Vagina (tissue), 2 donors: ENCODE measurements at regions not wholly inside any gene's neighbourhood (a gene's known extent, or its start where the extent isn't known, plus 50 kb on each side); places are given as distances from the start of the nearest gene placed in this dataset.

Source experiments
- DNase-seq, 2 donors: peaks; one replicate each; pipeline ENCODE4 v3.0.0-alpha.2; 2017; ENCODE audit errors: extremely low spot score in 2 of 2
- H3K27ac ChIP-seq: fragments of 200-600 bp; sonication (generic); one replicate; pipeline ENCODE4 v1.5.1; 2019
- H3K27me3 ChIP-seq: fragments of 200-600 bp; sonication (generic); one replicate; pipeline ENCODE4 v1.5.1; 2019
- H3K36me3 ChIP-seq, 2 donors: fragments of 200-600 bp; sonication (generic); one replicate each; pipeline ENCODE4 v1.5.1; 2017 to 2019
- H3K4me1 ChIP-seq: fragments of 200-600 bp; sonication (generic); one replicate; pipeline ENCODE4 v1.5.1; 2019
- H3K4me3 ChIP-seq, 2 donors: fragments of 200-600 bp; sonication (generic); 1 replicate in 1 of 2; 2 replicates in 1 of 2; pipeline ENCODE4 v1.5.1; 2016 to 2019
- H3K9me3 ChIP-seq: fragments of 200-600 bp; sonication (generic); one replicate; pipeline ENCODE4 v1.5.1; 2019
- POLR2A ChIP-seq, 2 donors: fragments of 450-650 bp; IDR thresholded peaks; one replicate each; pipeline ENCODE4 v1.6.1; 2017; ENCODE audit warnings: antibody characterized with exemption in 2 of 2, mild to moderate bottlenecking in 2 of 2, moderate library complexity in 2 of 2
- POLR2AphosphoS5 ChIP-seq, 2 donors: sonication (generic); formaldehyde crosslinking; IDR thresholded peaks; one replicate each; pipeline ENCODE4 v1.9.0; 2017; ENCODE audit warnings: antibody characterized with exemption in 2 of 2, mild to moderate bottlenecking in 2 of 2, low read depth in 1 of 2; ENCODE audit not compliant: insufficient read depth in 1 of 2
- intact Hi-C: fragments of 100-400 bp; cut with DNase I; formaldehyde crosslinking; loops from one replicate; pipeline ENCODE4 v1.15.1; 2023
- TF ChIP-seq, protein P1 (sequence below), 3 experiments: fragments of 450-650 bp in 2 of 3; fragments of 200-600 bp in 1 of 3; sonication (generic) in 1 of 3; IDR thresholded peaks; one replicate each; pipeline ENCODE4 v1.5.1; 2017 to 2019; ENCODE audit warnings: antibody characterized with exemption in 3 of 3, mild to moderate bottlenecking in 2 of 3, moderate library complexity in 2 of 3

DNA sequence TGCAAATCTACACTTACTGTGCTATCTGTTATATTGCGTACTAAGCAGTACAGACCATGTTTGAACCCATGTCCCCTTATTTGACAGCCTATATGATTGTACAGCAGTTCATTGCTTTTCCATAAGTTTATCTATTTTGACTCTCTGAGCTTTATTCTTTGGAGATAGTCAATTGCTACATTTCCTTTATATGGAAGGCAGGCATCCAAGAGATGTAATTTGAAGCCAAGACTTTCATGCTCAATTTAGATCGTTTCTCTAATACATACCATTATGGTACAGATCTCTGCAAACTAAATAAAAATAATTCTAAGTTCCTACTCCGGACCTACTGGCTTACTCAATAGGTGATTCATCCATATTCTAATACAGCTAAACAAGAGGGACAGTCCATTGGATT lies 424.8 kb downstream of the TMEM38B start:
- H3K4me1 ChIP-seq, result no peaks in the 10 kb centered on the region
- intact Hi-C loops, result no loop called here
- no peaks in the 10 kb centered on the region for H3K27me3 ChIP-seq
- no peaks in the 10 kb centered on the region for H3K9me3 ChIP-seq
- H3K4me3 ChIP-seq, result no peak overlapping the region
- DNase-seq, result no peak
- TF ChIP-seq POLR2A (IDR thresholded peaks at IDR 0.05) (no peak), POLR2AphosphoS5 (IDR thresholded peaks at IDR 0.05; ENCODE audit: insufficient read depth in 1 of 2, low read depth in 1 of 2) (no peak)
- TF ChIP-seq, protein P1, sequence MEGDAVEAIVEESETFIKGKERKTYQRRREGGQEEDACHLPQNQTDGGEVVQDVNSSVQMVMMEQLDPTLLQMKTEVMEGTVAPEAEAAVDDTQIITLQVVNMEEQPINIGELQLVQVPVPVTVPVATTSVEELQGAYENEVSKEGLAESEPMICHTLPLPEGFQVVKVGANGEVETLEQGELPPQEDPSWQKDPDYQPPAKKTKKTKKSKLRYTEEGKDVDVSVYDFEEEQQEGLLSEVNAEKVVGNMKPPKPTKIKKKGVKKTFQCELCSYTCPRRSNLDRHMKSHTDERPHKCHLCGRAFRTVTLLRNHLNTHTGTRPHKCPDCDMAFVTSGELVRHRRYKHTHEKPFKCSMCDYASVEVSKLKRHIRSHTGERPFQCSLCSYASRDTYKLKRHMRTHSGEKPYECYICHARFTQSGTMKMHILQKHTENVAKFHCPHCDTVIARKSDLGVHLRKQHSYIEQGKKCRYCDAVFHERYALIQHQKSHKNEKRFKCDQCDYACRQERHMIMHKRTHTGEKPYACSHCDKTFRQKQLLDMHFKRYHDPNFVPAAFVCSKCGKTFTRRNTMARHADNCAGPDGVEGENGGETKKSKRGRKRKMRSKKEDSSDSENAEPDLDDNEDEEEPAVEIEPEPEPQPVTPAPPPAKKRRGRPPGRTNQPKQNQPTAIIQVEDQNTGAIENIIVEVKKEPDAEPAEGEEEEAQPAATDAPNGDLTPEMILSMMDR (IDR thresholded peaks at IDR 0.05), result no peak
- H3K27ac ChIP-seq, result no peak overlapping the region
- H3K36me3 ChIP-seq, result no peaks in the 10 kb centered on the region

DNA sequence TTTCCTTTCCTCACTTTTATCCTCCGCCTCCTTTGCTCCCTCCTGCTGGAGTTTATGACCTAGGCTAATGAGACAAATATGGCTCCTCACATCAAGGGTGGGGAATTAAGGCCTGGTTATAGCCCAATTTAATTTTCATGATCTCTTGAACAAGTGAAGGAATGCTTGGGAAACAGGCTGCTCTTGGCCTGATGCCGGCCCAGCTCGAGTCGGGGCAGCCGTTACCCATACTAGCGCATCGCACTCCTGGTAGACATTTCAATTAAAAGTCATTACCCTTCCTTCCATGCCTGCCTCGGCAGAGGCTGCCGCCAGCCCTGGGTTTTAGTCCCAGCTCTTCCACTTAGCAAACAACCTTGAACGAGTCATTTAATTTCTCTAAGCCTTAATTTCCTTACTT lies 425.7 kb downstream of the TMEM38B start:
- no peaks in the 10 kb centered on the region for H3K4me1 ChIP-seq
- no peak for DNase-seq
- intact Hi-C loops, result no loop called here
- no peaks in the 10 kb centered on the region for H3K9me3 ChIP-seq
- H3K27ac ChIP-seq, result no peak overlapping the region
- no peaks in the 10 kb centered on the region for H3K27me3 ChIP-seq
- H3K4me3 ChIP-seq, result no peak overlapping the region
- H3K36me3 ChIP-seq, result no peaks in the 10 kb centered on the region
- no peak for TF ChIP-seq POLR2A (IDR thresholded peaks at IDR 0.05)

DNA sequence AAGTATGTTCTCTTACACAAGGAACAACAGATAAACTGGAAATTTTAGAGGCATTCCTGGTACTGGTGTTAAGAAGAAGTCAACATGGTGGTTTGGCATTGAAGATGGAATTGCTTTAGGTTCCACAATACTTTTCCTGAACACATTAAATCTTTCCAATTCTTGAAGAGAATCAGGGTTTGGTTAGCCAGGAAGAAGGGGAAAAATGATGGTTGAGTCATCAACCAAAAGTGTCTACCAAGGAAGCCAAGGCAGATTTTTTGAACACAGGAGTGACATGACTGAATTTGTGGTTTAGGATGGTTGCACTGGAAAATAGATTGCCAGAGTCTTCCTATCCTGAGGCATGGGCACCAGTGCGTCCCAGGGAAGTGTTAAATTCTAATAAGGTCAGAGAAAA lies 433.4 kb downstream of the TMEM38B start:
- H3K27me3 ChIP-seq, result no peaks in the 10 kb centered on the region
- H3K4me1 ChIP-seq, result no peaks in the 10 kb centered on the region
- no peak overlapping the region for H3K27ac ChIP-seq
- intact Hi-C loops, result no loop called here
- no peak for DNase-seq
- H3K36me3 ChIP-seq, result no peaks in the 10 kb centered on the region
- TF ChIP-seq POLR2AphosphoS5 (IDR thresholded peaks at IDR 0.05; ENCODE audit: insufficient read depth in 1 of 2, low read depth in 1 of 2) (no peak), POLR2A (IDR thresholded peaks at IDR 0.05) (no peak)
- TF ChIP-seq, protein P1 (IDR thresholded peaks at IDR 0.05), result no peak
- H3K9me3 ChIP-seq, result no peaks in the 10 kb centered on the region
- H3K4me3 ChIP-seq, result no peak overlapping the region

DNA sequence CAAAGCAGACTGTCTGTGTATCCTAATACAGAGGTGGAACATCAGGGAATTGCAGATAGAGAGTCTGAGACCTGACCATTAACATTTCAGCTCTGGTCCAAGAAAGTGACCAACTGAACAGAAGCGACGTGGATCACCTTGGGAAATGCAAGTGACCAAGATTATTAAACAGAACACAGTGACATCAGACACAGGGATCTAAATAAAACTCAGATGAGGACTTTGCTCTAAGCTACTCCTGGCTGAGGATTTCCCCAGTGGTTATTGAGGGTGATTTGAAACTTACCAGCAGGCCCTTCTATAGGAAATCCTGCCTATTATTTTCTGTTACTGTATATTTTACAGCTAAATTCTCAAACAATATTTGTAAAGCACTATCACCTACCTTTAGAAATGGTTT lies 436.0 kb downstream of the TMEM38B start:
- no peak for DNase-seq
- Histone ChIP-seq H3K9me3 (no peaks in the 10 kb centered on the region), H3K4me3 (no peak overlapping the region), H3K36me3 (no peaks in the 10 kb centered on the region), H3K4me1 (no peaks in the 10 kb centered on the region), H3K27me3 (no peaks in the 10 kb centered on the region), H3K27ac (no peak overlapping the region)
- intact Hi-C loops, result no loop called here
- TF ChIP-seq POLR2A (IDR thresholded peaks at IDR 0.05) (no peak), POLR2AphosphoS5 (IDR thresholded peaks at IDR 0.05; ENCODE audit: insufficient read depth in 1 of 2, low read depth in 1 of 2) (no peak)
- TF ChIP-seq, protein P1 (IDR thresholded peaks at IDR 0.05), result no peak

DNA sequence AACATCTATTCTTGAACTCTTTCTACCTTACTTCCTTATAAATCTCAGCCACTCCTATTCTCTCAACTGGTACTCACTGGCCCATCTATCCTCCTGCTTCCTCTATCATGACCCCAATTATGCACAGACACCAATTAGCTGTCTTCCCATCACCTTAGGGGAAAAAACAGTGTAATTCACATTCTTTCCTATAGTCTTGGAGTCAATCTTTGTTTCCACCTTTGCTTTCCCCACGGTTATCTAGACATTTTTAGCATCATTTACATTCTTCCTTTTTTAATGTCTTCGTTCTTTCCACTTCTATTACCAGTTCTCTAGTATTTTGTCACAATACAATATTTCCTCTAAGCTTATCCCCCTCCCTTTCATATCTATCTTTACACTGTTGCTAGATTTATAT lies 449.4 kb downstream of the TMEM38B start:
- no peak overlapping the region for H3K4me3 ChIP-seq
- TF ChIP-seq POLR2AphosphoS5 (IDR thresholded peaks at IDR 0.05; ENCODE audit: insufficient read depth in 1 of 2, low read depth in 1 of 2) (no peak), POLR2A (IDR thresholded peaks at IDR 0.05) (no peak)
- TF ChIP-seq, protein P1 (IDR thresholded peaks at IDR 0.05), result no peak
- no peaks in the 10 kb centered on the region for H3K9me3 ChIP-seq
- no peaks in the 10 kb centered on the region for H3K4me1 ChIP-seq
- no peaks in the 10 kb centered on the region for H3K27me3 ChIP-seq
- intact Hi-C loops, result no loop called here
- no peak for DNase-seq
- no peaks in the 10 kb centered on the region for H3K36me3 ChIP-seq
- no peak overlapping the region for H3K27ac ChIP-seq
